Esophagus squamous epithelium (tissue), 4 donors: ENCODE measurements at regions not wholly inside any gene's neighbourhood (a gene's known extent, or its start where the extent isn't known, plus 50 kb on each side); places are given as distances from the start of the nearest gene placed in this dataset.

Source experiments
- CTCF ChIP-seq, 6 experiments: fragments of 450-650 bp in 4 of 6; fragments of 200-600 bp in 2 of 6; sonication (generic) in 2 of 6; IDR thresholded peaks; one replicate each; pipeline ENCODE4 v1.5.1; 2016 to 2019; ENCODE audit warnings: antibody characterized with exemption in 6 of 6, mild to moderate bottlenecking in 4 of 6, moderate library complexity in 4 of 6
- POLR2A ChIP-seq, 4 donors: fragments of 450-650 bp; IDR thresholded peaks; one replicate each; pipeline ENCODE4 v1.6.1; 2017; ENCODE audit warnings: antibody characterized with exemption in 4 of 4, mild to moderate bottlenecking in 4 of 4, moderate library complexity in 3 of 4

GRCh38 chrX:42952621-42953020 is 174.7 kb upstream of the PPP1R2C start:
- TF ChIP-seq CTCF (IDR thresholded peaks at IDR 0.05): no peak
- TF ChIP-seq POLR2A (IDR thresholded peaks at IDR 0.05): no peak
